Superior temporal gyrus (tissue), 1 donor: ENCODE measurements at regions not wholly inside any gene's neighbourhood (a gene's known extent, or its start where the extent isn't known, plus 50 kb on each side); places are given as distances from the start of the nearest gene placed in this dataset.
"Not testable (repeated sequence)": the region's sequence is repeated elsewhere in the genome, so short reads cannot be mapped to it uniquely, and the experiment has no call there.

Source experiments
- DNase-seq: peaks from one replicate; pipeline ENCODE4 v3.0.0-alpha.2; 2016; ENCODE audit errors: extremely low spot score

DNA sequence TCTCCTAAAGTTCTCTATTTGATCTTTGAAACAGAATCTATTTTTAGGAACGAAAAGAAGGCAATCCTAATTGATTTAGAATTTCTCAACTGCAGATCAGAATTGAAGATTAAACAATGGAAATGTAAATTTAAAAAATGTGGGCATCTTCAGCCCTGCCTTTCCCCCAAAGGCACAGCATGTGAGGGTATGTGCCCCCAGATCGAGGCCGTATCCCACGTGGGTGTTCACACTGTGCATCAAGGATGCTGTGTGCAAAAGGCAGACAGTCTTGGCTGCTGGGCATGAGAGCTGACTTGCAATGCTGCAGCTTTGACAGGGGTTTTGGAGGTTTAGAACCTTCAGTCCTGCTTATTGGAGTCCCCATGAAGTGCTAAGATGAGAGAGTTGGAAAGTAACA lies 346.3 kb downstream of the VRK1 start:
- DNase-seq, result no peak

DNA sequence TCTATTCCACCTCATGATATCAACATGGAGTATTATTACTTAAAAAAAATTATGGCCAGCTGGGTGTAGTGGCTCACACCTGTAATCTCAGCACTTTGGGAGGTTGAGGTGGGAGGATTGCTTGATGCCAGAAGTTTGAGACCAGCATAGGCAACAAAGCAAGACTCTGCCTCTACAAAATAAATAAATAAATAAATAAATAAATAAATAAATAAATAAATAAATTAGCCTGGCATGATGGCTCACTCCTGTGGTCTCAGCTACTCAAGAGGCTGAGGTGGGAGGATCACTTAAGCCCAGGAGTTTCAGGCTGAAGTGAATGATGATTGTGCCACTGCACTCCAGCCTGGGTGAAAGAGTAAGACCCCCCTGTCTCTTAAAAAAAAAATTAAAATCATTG lies 350.8 kb downstream of the VRK1 start:
- not testable (repeated sequence) for DNase-seq

DNA sequence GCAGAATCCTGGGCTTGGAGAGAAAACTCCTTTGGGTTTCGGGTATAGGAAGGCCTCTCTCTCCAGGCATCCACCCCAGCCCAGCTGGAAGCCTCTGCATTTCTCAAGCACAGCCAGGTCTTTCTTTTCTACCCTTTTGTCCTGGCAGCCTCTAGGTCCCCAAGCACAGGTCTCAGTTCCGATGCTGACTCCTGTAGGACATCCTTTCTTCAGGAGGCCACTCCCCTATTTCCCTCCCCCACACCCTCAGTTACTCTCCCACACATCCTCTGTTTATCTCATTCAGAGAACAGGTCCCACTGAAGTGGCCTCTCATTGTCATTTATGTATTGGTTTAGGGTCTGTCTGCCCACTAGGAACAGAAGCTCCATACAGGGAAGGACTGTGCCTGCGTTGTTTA lies 352.6 kb downstream of the VRK1 start:
- no peak for DNase-seq

DNA sequence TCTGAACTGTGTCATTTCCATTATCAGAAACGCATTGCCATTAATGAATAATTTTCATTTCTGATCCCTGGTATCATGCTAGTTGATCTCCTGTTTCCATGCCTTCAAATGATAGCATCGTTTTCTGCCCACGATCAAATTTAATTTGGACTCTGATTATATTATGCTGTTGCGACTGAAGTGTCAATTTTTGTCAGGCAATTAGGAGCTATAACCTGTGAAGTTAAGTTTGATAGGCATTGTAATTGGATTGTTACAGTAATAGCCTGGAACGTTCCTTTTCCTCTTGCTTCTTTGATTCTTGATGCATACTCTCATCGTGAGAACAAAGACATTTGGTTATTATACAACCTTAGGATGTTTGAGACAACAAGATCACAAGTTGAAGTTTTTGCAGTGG lies 356.3 kb downstream of the VRK1 start:
- no peak for DNase-seq

DNA sequence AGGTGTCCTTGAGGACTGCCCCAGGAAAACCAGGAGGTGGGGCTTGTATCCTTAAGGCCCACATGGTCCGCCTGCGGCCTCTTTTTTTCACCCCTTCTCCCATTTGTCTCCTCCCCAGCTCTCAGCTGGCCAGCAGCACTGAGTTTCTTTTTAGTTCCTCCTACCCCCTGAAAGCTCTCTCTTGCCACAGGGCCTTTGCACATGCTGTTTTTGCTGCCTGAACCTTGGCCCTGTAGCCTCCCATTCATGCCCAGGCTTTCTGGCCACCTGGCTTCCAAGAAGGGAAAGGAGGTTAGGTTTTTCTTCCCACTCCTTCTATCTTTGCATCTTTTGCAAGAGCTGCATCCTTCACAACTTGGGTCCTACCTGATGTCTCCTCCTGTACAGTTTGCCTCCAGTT lies 358.1 kb downstream of the VRK1 start:
- no peak for DNase-seq

DNA sequence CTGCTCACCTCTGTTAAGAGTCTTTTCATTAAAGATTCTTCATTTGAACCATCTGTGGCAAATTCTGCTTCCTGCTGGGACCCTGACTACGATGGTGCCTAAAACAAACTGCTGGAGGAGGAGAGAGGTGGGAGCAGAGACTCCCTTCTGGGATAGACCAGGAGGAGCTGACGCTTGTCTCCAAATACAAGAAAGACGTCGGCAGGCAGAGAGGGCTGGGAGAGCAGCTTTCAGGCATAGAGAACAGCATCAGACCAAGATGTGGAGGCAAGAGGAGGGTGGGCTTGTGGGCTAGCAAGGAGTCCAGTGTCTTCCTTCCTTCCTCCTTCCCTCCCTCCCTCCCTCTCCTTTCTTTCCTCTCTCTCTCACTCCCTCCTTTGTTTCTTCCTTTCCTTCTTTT lies 358.6 kb downstream of the VRK1 start:
- DNase-seq, result no peak

DNA sequence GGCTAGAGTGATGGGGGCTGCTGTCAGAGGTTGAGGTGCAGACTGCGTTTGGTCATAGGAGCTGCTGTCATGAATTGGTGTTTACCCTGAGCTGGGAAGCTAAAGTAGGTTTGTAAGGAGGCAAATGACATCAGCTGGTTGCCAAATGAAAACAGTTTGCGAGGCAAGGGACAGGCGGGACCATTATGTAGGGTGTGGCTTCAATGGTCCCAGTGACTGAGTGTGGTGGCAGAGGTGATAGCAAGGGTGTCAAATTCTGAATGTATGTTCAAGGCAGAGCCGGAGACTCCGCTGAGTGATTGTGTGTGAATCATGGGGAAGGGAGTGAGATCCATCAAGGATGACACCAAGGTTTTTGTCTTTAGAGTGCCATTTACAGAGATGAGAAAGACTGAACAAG lies 359.5 kb downstream of the VRK1 start:
- DNase-seq, result no peak

DNA sequence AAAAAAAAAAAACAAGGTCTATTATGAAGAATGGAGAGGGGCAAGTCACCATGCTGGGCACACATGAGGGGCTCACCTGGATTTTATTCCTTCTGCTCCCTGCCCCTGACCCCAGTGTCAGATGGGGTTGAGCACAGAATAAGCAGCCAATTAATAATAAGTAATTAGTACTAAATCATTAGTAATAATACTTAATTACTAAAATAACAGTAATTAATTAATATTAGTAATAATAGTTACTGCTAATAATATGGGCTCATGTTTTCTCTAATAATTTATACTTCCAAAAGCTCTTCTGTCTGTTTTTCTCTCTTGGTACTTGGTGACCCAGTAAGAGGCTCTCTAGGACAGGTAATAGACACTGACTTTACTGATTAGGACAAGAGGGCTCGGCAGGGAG lies 360.9 kb downstream of the VRK1 start:
- no peak for DNase-seq

DNA sequence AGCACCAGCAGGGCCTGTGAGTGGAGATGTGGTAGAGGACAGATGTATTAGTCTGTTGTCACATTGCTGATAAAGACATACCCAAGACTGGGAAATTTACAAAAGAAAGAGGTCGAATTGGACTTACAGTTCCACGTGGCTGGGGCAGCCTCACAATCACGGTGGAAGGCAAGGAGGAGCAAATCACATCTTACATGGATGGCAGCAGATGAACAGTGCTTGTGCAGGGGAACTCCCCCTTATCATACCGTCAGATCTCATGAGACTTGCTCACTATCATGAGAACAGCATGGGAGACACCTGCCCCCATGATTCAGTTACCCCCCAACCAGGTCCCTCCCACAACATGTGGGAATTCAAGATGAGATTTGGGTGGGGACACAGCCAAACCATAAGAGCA lies 361.9 kb downstream of the VRK1 start:
- DNase-seq, result no peak

DNA sequence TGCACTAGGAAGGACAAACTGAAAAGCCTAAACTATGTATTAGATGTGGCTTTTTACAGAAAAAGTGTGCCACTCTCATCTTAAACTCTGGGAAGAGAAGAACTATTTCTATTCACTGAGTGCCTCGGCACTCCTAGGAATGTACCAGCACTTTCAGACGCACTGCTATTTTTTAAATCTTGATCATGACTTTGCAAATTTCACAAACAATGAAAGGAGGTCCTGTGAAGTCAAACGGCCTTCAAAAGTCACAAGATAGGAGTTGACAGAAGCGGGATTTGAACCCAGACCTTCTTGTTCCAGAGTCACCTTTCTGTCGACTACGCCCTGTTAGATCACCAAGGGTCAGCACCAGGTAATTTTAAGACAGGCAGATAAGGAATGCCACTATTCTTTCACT lies 365.4 kb downstream of the VRK1 start:
- no peak for DNase-seq

DNA sequence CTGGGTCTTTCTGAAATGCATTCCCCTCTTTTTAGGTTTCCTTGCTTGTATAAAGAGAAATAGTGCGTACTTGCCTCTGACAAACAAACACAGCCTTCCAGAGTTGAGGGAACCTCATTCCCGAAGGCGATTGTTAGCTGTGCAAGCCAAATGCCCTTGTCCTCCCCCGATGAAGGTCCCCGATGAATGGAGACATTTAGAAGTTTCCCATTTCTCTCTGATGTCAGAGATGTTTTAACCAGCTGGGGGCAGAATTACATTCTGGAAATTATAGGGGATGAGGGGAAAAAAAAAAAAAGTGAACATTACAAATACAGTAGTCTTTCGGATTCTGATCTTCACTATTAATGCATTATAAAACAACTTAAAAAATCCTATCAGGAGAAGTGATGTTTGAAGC lies 366.8 kb downstream of the VRK1 start:
- peak; percentile 44 for DNase-seq

DNA sequence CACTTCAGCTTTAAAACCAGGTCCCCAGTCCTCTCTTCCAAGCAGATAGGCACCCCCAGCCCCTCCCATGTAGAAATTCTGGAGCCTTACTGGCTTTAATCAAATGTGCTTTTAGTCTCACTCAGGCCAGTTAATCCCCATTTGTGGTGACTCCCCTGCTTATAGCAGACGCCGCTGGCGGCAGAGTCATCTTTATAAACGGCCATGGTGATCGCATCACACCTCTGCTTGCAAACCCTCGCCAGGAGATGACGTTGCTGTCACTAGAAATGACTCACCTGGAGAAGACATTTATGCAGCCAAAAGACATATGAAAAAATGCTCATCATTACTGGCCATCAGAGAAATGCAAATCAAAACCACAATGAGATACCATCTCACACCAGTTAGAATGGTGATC lies 369.3 kb downstream of the VRK1 start:
- DNase-seq, result no peak

DNA sequence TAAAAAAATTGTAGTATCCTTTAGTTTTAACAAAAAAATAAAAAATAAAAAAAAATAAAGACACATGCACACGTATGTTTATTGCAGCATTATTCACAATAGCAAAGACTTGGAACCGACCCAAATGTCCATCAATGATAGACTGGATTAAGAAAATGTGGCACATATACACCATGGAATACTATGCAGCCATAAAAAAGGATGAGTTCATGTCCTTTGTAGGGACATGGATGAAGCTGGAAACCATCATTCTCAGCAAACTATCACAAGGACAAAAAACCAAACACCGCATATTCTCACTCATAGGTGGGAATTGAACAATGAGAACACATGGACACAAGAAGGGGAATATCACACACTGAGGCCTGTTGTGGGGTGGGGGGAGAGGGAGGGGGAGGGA lies 370.4 kb downstream of the VRK1 start:
- not testable (repeated sequence) for DNase-seq

DNA sequence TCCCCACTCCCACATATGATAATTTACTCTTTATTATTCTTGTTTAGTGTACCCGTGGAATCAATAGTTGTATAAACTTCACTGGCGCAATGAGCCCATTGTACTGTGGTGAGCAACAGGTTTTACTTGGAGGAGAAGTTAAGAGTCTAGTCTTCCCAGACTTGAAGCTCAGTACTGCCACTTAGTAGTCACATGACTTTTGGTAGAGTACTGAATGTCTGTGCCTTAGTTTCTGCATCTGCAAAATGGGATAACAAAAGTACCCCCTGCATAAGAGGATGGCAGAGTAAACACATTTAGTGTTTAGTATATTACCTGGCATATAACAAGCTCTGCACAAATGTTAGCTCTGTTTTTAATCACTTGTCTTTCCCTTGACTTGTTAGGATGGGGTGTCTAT lies 375.5 kb downstream of the VRK1 start:
- no peak for DNase-seq

DNA sequence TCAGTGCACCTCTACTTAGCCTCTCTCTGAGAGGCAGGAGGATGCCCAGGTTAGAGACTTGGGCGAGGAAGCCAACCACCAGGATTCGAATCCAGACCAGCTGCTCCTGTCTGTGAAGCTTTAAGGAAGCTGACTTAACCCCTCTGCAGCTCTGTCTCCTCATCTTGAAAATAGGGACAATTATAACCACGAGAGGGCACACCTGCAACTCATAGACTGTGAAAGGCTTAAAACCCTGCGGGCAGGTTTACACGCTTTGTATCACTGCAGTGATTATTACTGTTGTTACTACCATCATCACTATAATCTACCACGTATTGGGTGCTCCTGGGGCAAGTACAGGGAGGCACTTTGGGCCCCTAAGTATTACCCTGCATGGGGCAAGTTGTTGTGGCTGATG lies 379.8 kb downstream of the VRK1 start:
- DNase-seq, result peak; percentile 35

DNA sequence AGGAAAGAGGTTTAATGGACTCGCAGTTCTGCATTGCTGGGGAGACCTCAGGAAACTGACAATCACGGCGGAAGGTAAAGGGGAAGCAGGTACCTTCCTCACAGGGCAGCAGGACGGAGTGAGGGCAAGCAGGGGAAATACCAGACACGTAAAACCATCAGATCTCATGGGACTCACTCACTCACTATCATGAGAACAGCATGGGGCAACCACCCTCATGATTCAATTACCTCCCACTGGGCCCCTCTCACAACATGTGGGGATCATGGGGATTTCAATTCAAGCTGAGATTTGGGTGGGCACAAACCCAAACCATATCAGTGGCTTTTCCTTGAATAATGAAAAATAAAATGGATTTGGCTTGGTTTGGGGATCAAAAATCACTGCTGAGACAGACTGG lies 380.5 kb downstream of the VRK1 start:
- no peak for DNase-seq

DNA sequence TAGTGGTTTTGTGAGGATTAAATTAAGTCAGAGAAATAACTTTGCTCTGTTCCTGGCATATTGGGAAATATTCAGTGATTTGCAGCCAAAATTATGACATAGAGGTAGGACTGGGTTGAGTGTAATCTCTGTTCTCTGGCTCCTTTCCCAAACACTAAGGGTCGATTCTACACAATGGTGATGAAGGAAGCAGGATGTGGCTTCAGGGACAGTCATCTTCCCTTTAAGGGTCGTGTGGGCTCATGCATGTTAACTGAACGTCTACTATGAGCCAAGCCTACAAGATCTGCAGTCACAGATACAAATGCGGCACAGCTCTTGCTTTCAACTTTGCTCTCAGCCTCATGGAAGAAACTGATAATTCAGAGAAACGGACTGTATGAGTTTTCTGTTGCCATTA lies 381.6 kb downstream of the VRK1 start:
- DNase-seq, result no peak

DNA sequence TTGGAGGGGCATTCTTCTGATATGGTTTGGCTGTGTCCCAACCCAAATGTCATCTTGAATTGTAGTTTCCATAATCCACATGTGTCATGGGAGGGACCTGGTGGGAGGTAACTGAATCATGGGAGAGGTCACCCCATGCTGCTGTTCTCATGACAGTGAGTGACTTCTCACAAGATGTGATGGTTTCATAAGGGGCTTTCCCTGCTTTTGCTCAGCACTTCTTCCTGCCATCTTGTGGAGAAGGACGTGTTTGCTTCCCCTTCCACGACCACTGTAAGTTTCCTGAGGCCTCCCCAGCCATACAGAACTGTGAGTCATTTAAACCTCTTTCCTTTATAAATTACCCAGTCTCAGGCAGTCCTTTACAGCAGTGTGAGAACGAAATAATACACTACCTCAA lies 382.4 kb downstream of the VRK1 start:
- DNase-seq, result no peak

DNA sequence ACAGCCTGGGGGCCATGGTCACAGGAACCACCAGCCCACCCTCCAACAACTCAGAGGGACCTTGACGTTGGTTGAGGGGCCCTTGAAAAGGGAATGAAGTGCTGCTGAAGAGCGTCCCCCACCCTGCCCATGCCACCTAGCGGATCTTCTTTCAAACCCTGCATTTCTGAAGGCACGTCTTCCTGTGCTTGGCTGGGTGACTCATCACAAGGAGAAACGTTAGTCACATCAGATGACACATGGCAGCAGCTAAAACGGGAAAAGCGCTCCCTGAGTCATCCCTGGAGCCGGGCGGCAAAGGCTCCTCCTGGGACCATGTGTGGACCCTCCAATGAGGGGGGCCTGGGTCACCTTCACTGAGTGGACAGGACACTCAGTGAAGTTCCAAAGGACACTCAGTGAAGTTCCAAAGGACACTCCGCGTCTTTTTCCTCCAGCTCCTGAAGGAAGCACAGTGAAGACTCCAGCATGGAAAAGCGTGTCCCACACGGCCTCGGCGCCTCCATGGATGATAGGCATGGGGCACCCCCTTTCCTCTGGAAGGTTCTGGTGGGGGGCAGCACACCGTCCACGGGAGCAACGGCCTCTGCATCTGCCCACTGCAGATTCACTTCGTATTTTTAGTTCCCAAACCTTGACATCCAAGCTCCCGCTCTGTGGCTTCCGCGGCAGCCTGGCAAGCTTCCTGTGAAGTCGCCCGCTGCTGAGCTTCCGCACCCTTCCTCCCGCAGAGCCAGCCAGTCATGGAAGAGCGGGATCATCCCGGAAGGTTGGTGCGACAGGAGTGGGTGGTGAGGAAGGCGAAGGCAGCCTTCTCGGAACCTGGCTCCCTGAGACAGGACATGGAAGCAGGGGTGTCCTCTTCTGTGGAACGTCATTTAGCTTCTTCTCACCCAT lies 383.4 kb downstream of the VRK1 start:
- DNase-seq, result peak; percentile 56

DNA sequence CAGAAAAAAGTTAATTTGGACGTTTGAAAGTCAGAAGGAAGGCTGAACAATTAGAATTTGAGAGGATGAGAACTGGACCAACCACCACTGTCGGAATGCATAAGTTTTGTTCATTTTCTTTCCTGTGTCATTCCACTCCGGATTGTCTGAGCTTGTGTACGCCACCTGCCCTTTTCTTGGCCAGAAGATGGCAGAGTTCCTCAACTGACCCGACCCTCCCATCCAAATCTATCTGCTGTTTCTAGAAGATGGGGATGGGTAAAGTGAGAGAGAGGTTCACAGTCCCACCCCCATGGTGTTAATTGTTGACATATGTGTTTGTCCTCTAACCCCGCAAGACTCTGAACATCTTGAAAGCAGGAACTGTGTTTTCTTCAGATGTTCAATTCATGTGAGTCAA lies 388.0 kb downstream of the VRK1 start:
- DNase-seq, result no peak

DNA sequence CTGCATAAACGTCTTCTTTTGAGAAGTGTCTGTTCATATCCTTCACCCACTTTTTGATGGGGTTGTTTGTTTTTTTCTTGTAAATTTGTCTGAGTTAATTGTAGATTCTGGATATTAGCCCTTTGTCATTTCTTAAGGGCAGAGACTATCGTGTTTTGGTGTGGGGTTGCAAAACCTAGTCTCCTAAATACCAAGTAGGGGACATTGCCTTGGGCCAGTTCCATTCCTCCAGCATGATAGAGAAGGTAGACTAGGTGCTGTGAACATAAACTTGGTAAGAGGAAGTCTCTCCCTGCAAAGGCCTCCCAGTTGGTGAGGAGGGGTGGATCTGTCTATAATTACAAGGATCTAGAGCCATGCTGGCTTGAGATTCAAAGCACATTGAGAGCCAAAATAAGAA lies 390.7 kb downstream of the VRK1 start:
- no peak for DNase-seq

DNA sequence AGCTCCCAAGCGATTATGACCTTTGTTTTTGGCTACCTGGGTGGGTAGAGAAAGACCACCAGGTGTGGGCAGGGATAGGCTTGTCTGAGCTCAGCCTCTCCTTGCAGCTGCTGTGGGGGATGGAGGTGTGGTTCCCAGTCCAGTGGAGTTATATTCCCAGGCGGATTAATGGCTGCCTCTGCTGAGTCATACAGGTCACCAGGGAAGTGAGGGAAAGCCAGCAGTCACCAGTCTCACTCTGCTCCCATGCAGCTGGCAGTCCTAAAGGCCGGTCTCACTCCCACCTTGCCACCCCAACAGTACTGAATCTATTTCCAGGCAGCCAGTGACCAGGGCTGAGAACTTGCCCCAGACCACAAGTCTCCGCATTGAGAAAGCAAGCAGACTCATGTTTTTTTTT lies 399.2 kb downstream of the VRK1 start:
- no peak for DNase-seq

DNA sequence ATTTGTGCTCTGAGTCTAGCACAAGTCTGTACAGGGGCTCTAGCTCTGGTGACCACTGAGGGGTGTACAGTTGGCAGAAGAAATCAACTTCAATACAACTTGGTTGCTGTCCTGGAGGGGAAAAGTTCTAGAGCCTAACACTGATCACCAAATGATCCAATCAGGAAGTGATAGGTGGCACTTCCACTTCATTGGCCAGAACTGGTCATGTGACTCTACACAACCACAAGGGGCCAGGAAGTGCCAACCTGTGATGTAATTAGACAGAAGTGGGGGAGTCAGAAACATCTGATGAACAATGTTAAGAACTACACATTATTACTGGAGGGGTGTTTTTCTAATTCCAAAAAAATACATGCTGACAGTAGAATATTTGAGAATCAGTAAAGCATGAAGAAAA lies 401.6 kb downstream of the VRK1 start:
- no peak for DNase-seq

DNA sequence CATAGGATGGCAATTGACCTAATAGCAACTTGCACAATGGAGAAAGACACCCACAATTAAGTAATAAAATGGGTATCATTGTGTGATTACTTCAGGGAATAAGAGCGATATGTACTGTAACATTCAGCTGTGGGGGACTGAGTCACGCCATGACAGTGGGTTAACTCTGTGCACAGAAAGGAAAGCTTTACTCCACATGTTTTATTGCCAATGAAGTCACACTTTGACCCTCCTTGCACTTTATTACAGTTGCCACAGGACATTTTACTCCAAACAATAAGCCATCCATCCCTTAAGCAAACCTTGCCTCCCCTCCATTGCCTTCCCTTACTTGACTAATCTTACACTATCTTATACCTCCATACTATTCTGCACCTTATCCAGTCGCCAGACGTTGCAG lies 403.1 kb downstream of the VRK1 start:
- DNase-seq, result no peak
